Fibroblast of lung (primary cell): ENCODE measurements at regions not wholly inside any gene's neighbourhood (a gene's known extent, or its start where the extent isn't known, plus 50 kb on each side); places are given as distances from the start of the nearest gene placed in this dataset.

ENCODE experiments used
- DNase-seq, 2 donors: peaks; one replicate each; pipeline versions ENCODE4 v3.0.0 to v3.0.0-alpha.2; 2010; ENCODE audit warnings: low read depth in 2 of 2
- H2AFZ ChIP-seq: 2 replicates; pipeline ENCODE4 v1.5.1; 2012; ENCODE audit warnings: low read length, control low read depth, inconsistent platforms
- H3K27ac ChIP-seq: 2 replicates; pipeline ENCODE4 v1.5.1; 2011; ENCODE audit warnings: low read length, control low read depth; ENCODE audit not compliant: insufficient read depth
- H3K27me3 ChIP-seq: 2 replicates; pipeline ENCODE4 v1.5.1; 2011; ENCODE audit warnings: mild to moderate bottlenecking, low read length; ENCODE audit not compliant: control insufficient read depth, insufficient read depth
- H3K36me3 ChIP-seq: 2 replicates; pipeline ENCODE4 v1.5.1; 2011; ENCODE audit warnings: low read length; ENCODE audit not compliant: control insufficient read depth, insufficient read depth
- H3K4me1 ChIP-seq: 2 replicates; pipeline ENCODE4 v1.5.1; 2011; ENCODE audit warnings: low read length; ENCODE audit not compliant: control insufficient read depth, insufficient read depth; ENCODE audit errors: extremely low read depth
- H3K4me2 ChIP-seq: 2 replicates; pipeline ENCODE4 v1.5.1; 2011; ENCODE audit warnings: low read length, control low read depth; ENCODE audit not compliant: insufficient read depth; ENCODE audit errors: extremely low read depth
- H3K4me3 ChIP-seq, 4 experiments: fragments of 200-600 bp in 1 of 4; sonication (generic) in 1 of 4; replicated peaks in 1 of 4; 2 replicates each; pipeline ENCODE4 v1.5.1; 2011 to 2016; ENCODE audit warnings: low read length in 4 of 4, low read depth in 3 of 4, mild to moderate bottlenecking in 3 of 4, control low read depth in 2 of 4, inconsistent platforms in 1 of 4, mixed read lengths in 1 of 4; ENCODE audit not compliant: insufficient read depth in 1 of 4; ENCODE audit errors: control extremely low read depth in 1 of 4
- H3K79me2 ChIP-seq: 2 replicates; pipeline ENCODE4 v1.5.1; 2012; ENCODE audit warnings: mild to moderate bottlenecking, low read length, inconsistent platforms; ENCODE audit not compliant: control insufficient read depth, insufficient read depth
- H3K9ac ChIP-seq: 2 replicates; pipeline ENCODE4 v1.5.1; 2011; ENCODE audit warnings: mild to moderate bottlenecking, low read length, control low read depth; ENCODE audit not compliant: insufficient read depth
- H3K9me3 ChIP-seq: 2 replicates; pipeline ENCODE4 v1.5.1; 2012; ENCODE audit warnings: low read depth, low read length; ENCODE audit not compliant: control insufficient read depth, insufficient read depth
- H4K20me1 ChIP-seq: 2 replicates; pipeline ENCODE4 v1.5.1; 2011; ENCODE audit warnings: low read length; ENCODE audit not compliant: control insufficient read depth, insufficient read depth; ENCODE audit errors: extremely low read depth
- EZH2 ChIP-seq: IDR thresholded peaks from 2 replicates; pipeline ENCODE4 v1.5.1; 2012; ENCODE audit warnings: low read length, control low read depth, mild to moderate bottlenecking; ENCODE audit errors: missing control alignments
- TF ChIP-seq, protein P1 (sequence below), 2 donors: IDR thresholded peaks in 1 of 2; conservative IDR thresholded peaks in 1 of 2; 1 replicate in 1 of 2; 2 replicates in 1 of 2; pipeline ENCODE4 v1.5.1; 2011 to 2012; ENCODE audit warnings: low read length in 2 of 2, control low read depth in 1 of 2, inconsistent platforms in 1 of 2, low read depth in 1 of 2, mild to moderate bottlenecking in 1 of 2

DNA sequence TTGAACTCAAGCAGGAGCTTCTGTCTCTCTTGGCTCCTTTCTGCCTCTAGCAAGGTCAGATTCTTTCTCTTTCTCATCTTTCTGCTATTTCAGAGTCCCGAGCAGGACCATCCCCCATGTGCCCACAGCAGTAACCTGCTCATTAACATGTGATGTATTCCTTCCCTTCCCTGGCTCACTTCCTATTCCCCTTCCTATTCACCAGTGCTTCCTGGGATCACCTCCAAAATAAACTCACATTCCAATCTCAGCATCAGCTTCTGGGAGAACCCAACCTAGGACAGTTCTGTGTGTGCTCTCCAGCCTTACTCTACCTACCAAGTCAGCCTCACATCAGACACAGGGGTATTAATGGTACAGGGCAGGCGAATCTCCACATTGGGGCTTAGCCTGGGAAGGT lies 546.4 kb upstream of the SALL1 start:
- Histone ChIP-seq H3K9ac (no peak overlapping the region), H3K4me3 (no peak overlapping the region)

DNA sequence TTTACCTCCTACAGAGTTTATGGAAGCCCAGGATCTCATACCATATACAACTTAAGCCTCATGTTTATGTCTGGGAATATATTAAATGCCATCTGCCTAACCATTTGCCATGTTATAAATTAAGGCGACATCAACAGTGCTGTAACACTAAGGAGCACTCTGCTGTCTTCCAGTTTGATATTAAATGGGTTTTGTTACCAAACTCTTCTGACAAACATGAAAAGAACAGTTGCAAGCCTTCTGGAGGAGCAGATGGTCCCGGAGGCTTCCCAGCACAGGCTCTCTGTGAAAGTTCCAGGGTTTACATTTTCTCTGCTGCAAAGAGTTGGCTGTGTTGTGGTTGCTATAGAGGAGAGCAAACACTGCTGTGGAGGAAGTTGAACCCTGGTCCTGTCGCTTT lies 545.3 kb upstream of the SALL1 start:
- Histone ChIP-seq H3K27ac (no peak overlapping the region), H3K9me3 (no peaks in the 10 kb centered on the region), H3K4me2 (no peak overlapping the region), H2AFZ (no peak overlapping the region), H3K9ac (no peak overlapping the region), H3K36me3 (no peaks in the 10 kb centered on the region), H4K20me1 (no peaks in the 10 kb centered on the region), H3K4me1 (no peaks in the 10 kb centered on the region), H3K27me3 (no peaks in the 10 kb centered on the region), H3K79me2 (no peaks in the 10 kb centered on the region), H3K4me3 (no peak overlapping the region)
- TF ChIP-seq, protein P1, sequence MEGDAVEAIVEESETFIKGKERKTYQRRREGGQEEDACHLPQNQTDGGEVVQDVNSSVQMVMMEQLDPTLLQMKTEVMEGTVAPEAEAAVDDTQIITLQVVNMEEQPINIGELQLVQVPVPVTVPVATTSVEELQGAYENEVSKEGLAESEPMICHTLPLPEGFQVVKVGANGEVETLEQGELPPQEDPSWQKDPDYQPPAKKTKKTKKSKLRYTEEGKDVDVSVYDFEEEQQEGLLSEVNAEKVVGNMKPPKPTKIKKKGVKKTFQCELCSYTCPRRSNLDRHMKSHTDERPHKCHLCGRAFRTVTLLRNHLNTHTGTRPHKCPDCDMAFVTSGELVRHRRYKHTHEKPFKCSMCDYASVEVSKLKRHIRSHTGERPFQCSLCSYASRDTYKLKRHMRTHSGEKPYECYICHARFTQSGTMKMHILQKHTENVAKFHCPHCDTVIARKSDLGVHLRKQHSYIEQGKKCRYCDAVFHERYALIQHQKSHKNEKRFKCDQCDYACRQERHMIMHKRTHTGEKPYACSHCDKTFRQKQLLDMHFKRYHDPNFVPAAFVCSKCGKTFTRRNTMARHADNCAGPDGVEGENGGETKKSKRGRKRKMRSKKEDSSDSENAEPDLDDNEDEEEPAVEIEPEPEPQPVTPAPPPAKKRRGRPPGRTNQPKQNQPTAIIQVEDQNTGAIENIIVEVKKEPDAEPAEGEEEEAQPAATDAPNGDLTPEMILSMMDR (conservative IDR thresholded peaks at IDR 0.05 in 1 of 2, IDR thresholded peaks at IDR 0.05 in 1 of 2; ENCODE audit: low read depth in 1 of 2, low read length in 2 of 2) = no peak
- TF ChIP-seq EZH2 = no peak
- DNase-seq = no peak

More for the DNA sequence above, 546.4 kb upstream of the SALL1 start:
- TF ChIP-seq EZH2 = no peak
- TF ChIP-seq, protein P1 (conservative IDR thresholded peaks at IDR 0.05 in 1 of 2, IDR thresholded peaks at IDR 0.05 in 1 of 2; ENCODE audit: low read depth in 1 of 2, low read length in 2 of 2) = no peak
- Histone ChIP-seq H2AFZ (no peak overlapping the region), H3K79me2 (no peaks in the 10 kb centered on the region), H3K36me3 (no peaks in the 10 kb centered on the region), H4K20me1 (no peaks in the 10 kb centered on the region), H3K27ac (no peak overlapping the region), H3K27me3 (no peaks in the 10 kb centered on the region), H3K4me1 (no peaks in the 10 kb centered on the region), H3K4me2 (no peak overlapping the region), H3K9me3 (no peaks in the 10 kb centered on the region)
- DNase-seq = peak in 1 of 2 donors; percentile 15

DNA sequence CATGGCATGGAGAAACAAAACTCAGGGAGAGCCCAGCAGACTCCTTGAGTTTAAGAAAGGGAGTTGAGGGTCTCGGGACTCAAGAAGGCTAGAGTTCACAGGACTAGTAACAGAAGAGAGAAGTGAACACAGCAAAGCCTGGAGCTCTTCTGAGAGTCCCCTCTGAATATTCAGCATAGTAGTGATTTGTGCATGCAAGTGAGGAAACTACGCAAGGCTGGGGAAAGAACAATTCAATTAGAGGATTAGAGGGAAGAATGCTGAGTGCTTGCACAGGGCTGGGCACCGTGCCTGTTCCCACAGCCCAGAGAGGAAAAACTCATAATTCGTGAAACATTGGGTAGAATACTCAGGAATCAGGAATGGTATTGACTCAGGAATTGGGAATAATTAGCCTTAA lies 540.0 kb upstream of the SALL1 start:
- H3K4me1 ChIP-seq = no peaks in the 10 kb centered on the region
- TF ChIP-seq, protein P1 (conservative IDR thresholded peaks at IDR 0.05 in 1 of 2, IDR thresholded peaks at IDR 0.05 in 1 of 2; ENCODE audit: low read depth in 1 of 2, low read length in 2 of 2) = no peak
- TF ChIP-seq EZH2 = no peak
- H3K27ac ChIP-seq = no peak overlapping the region
- no peaks in the 10 kb centered on the region for H3K79me2 ChIP-seq
- no peak overlapping the region for H3K9ac ChIP-seq
- no peak overlapping the region for H3K4me2 ChIP-seq
- no peaks in the 10 kb centered on the region for H3K9me3 ChIP-seq
- H4K20me1 ChIP-seq = no peaks in the 10 kb centered on the region
- H3K4me3 ChIP-seq = no peak overlapping the region
- no peaks in the 10 kb centered on the region for H3K36me3 ChIP-seq
- H3K27me3 ChIP-seq = no peaks in the 10 kb centered on the region
- no peak overlapping the region for H2AFZ ChIP-seq
- no peak for DNase-seq
